Cardiac fibroblast (primary cell): ENCODE measurements at regions not wholly inside any gene's neighbourhood (a gene's known extent, or its start where the extent isn't known, plus 50 kb on each side); places are given as distances from the start of the nearest gene placed in this dataset.

Source experiments
- DNase-seq, 2 donors: peaks; one replicate each; pipeline versions ENCODE4 v3.0.0 to v3.0.0-alpha.2; 2010; ENCODE audit warnings: low read depth in 2 of 2
- H3K4me3 ChIP-seq, 2 donors: replicated peaks in 1 of 2; 1 replicate in 1 of 2; 2 replicates in 1 of 2; pipeline ENCODE4 v1.5.1; 2011; ENCODE audit warnings: low read depth in 2 of 2, low read length in 2 of 2, mild to moderate bottlenecking in 2 of 2, moderate library complexity in 1 of 2
- TF ChIP-seq, protein P1 (sequence below): IDR thresholded peaks from one replicate; pipeline ENCODE4 v1.5.1; 2011; ENCODE audit warnings: low read depth, mild to moderate bottlenecking, low read length, inconsistent platforms

DNA sequence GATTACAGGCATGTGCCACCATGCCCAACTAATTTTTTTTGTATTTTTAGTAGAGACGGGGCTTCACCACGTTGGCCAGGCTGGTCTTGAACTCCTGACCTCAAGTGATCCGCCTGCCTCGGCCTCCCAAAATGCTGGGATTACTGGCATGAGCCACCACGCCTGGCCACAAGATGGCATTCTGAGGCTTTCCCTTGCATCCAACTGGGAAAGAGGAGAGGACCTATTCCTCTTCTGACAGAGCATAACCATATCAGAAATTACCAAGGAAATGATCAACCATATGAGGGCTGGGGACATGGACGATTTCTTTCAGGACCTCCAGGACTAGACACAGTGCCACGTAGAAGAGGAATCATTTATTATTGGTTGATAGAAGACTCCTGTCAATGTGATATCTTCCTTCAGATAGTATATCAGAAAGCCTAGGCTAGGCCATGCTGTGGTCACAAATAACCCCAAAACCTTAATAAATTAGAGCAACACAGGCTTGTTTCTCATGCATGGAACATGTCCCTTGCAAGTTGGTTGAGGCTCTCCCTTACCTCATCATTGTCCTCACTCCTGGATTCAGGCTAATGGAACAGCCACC is 372.3 kb upstream of the IL12A start:
- peak; percentile 64 to 73 for DNase-seq
- no peak overlapping the region for H3K4me3 ChIP-seq
- TF ChIP-seq, protein P1, sequence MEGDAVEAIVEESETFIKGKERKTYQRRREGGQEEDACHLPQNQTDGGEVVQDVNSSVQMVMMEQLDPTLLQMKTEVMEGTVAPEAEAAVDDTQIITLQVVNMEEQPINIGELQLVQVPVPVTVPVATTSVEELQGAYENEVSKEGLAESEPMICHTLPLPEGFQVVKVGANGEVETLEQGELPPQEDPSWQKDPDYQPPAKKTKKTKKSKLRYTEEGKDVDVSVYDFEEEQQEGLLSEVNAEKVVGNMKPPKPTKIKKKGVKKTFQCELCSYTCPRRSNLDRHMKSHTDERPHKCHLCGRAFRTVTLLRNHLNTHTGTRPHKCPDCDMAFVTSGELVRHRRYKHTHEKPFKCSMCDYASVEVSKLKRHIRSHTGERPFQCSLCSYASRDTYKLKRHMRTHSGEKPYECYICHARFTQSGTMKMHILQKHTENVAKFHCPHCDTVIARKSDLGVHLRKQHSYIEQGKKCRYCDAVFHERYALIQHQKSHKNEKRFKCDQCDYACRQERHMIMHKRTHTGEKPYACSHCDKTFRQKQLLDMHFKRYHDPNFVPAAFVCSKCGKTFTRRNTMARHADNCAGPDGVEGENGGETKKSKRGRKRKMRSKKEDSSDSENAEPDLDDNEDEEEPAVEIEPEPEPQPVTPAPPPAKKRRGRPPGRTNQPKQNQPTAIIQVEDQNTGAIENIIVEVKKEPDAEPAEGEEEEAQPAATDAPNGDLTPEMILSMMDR, result peak; percentile 68

DNA sequence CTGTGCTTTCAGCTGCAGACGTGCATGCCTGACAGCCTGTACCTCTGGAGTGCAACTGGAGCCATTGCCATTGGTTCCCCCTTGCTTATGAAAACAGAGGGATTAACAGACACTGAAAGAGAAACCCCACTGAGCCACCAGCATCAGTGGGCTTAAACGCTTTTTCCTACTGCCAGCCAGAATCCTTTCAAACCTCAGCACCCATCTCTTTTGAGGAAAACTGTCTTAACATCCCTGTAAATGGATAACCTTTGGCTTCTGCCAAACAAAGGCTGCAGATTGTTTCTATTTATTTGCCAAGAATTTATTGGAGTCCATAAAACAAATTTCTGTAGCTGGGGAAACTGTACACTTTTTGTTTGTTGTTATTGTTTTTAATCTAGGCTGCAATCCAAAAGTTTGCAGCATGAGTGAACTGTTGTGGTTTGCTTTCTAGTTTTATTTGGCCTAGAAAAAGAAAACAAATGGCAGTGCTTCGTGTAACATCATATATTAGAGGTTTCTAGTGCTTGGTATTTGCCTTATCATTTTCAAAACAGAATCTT is 369.2 kb upstream of the IL12A start:
- TF ChIP-seq, protein P1, result no peak
- H3K4me3 ChIP-seq, result no peak overlapping the region
- DNase-seq, result peak; percentile 16 to 79

DNA sequence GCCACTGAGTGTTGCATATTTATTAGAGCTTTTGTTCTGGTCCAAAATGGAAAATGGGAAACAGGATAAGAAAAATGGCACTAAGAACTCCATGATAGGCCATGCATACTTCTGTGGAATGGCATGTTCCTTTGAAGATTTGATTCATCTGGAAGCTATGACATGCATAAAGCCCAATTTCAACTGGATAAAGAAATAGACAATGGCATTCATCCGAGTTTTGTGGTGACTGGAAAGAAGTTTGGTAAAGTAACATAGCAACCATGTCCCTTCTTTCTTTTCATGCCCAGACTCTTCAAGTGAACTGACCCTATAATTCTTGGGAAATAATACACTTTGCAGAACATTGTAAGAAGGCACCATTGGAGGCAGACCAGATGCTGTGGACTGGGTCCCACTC is 368.4 kb upstream of the IL12A start:
- H3K4me3 ChIP-seq, result no peak overlapping the region
- TF ChIP-seq, protein P1, result no peak

DNA sequence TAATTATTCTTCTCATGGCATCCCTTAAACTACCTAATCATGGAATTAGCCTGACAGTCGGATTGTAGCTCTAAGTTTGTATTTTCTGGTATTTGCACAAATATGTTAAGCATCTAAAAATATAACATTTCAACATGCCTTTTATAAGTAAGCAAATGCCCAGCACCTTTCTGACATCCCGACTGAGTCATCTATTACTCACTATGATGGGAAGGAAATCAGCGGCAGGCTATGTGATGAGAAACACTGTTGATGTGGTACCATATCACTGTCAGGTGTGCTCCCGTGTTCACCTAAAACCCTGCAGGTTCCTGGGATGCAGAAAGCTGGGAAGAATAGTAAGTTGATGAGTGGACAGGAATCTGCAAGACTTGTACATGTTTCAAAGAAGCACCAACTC is 367.8 kb upstream of the IL12A start:
- DNase-seq, result peak; percentile 40 to 85
- TF ChIP-seq, protein P1, result no peak
- H3K4me3 ChIP-seq, result no peak overlapping the region

More for the DNA sequence above, 368.4 kb upstream of the IL12A start:
- DNase-seq, result peak in 1 of 2 donors; percentile 48

DNA sequence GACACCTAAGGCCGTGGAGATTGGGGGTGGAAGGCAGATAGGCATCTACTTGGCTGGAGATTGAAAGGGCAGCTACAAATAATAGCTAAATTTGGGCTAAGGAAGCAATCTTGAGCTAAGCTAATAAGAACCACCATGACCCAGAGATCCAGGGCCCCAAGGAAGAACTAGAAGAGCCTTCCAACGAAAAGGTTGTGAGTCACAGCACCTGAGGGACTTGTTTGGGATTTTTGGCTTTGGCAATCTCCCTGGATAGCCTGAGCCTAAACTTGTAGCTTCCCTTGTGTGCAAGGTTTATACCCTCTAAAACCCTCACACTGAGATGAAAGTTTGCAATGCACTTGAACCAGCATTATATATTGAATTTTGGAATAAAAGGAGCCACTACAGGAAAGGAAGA is 364.0 kb upstream of the IL12A start:
- DNase-seq, result no peak
- TF ChIP-seq, protein P1, result no peak

DNA sequence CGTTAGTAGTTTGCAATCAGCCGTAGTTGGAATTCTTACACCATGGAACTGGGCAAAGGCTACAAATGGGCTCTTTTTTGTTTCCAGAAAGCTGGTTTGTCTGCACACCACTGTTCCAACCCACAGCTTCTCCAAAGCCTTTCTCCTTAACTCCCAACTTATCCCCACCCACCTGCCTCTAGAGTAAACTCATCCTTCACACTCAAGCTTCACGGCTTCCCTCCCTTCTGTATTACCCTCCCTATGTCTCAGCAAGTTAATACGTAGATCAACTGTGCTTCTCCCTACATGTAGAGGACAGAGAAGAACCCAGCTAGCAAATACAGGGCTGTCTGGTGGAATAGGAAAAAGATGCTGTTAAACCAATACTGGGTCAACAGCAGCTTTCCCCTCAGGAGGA is 363.0 kb upstream of the IL12A start:
- DNase-seq, result no peak
- TF ChIP-seq, protein P1, result no peak

More for the DNA sequence above, 364.0 kb upstream of the IL12A start:
- no peak overlapping the region for H3K4me3 ChIP-seq

DNA sequence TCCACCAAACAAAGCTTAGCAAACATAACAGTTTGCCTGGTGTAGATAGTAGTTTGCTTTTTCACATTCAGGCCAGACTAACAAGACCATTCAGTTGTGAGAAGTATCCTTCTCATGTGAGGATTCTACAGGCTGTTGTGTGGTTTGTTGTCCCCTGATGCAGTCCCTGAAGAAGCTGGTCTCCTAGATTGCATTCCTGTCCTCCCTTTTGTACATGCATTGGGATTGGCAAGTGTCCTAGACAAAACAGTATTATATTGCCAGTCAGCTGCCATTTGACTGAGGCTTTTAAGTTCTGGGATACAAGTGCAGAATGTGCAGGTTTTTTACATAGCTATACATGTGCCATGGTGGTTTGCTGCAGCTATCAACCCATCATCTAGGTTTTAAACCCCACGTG is 362.0 kb upstream of the IL12A start:
- no peak overlapping the region for H3K4me3 ChIP-seq
- TF ChIP-seq, protein P1, result no peak
- no peak for DNase-seq

More for the DNA sequence above, 363.0 kb upstream of the IL12A start:
- no peak overlapping the region for H3K4me3 ChIP-seq
